C4-2B (cell line): ENCODE measurements at regions not wholly inside any gene's neighbourhood (a gene's known extent, or its start where the extent isn't known, plus 50 kb on each side); places are given as distances from the start of the nearest gene placed in this dataset.

Experiments
- CTCF ChIP-seq: fragments of 450-650 bp; conservative IDR thresholded peaks from 2 replicates; pipeline ENCODE4 v1.5.1; 2017; ENCODE audit warnings: mild to moderate bottlenecking
- ZFX ChIP-seq: fragments of 450-650 bp; IDR thresholded peaks from 2 replicates; pipeline ENCODE4 v1.6.1; 2017

- no peak for TF ChIP-seq CTCF
- TF ChIP-seq ZFX: no peak
Observed at GRCh38 chr21:22106720-22107410, 1108.7 kb downstream of the NCAM2 start.
